GM19324 (cell line): ENCODE measurements at regions not wholly inside any gene's neighbourhood (a gene's known extent, or its start where the extent isn't known, plus 50 kb on each side); places are given as distances from the start of the nearest gene placed in this dataset.
"Not testable (repeated sequence)": the region's sequence is repeated elsewhere in the genome, so short reads cannot be mapped to it uniquely, and the experiment has no call there.

Experiments used
- ATAC-seq: cut with Tn5 transposase; IDR thresholded peaks from one replicate; pipeline ENCODE4 v1.9.1; 2021; ENCODE audit warnings: mild to moderate bottlenecking, moderate library complexity; ENCODE audit not compliant: unreplicated experiment, low FRiP score

- ATAC-seq: no peak
Measured at GRCh38 chr6:168923171-168923570, 330.5 kb downstream of the THBS2 start.

DNA sequence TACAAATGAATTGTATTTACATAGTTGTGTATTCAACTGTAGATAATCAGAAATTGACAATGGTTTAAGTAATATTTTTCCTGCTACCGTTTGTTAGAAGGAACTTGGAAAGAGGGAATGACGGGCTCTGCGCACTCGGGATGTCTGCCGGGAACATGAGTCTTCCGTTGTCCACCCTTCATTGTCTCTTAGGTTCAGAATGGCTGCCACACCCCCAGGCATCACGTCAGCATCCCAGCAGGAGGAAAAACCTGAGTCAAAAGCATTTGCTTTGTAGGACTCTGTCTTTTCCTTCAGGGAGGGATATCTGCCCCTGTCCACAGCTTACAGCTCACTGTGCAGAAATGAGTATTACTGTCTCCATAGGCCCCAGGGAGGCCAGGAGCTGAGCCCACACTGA, 331.2 kb downstream of the THBS2 start:
- no peak for ATAC-seq

- no peak for ATAC-seq
Measured at GRCh38 chr6:168920289-168920688, 333.4 kb downstream of the THBS2 start.

DNA sequence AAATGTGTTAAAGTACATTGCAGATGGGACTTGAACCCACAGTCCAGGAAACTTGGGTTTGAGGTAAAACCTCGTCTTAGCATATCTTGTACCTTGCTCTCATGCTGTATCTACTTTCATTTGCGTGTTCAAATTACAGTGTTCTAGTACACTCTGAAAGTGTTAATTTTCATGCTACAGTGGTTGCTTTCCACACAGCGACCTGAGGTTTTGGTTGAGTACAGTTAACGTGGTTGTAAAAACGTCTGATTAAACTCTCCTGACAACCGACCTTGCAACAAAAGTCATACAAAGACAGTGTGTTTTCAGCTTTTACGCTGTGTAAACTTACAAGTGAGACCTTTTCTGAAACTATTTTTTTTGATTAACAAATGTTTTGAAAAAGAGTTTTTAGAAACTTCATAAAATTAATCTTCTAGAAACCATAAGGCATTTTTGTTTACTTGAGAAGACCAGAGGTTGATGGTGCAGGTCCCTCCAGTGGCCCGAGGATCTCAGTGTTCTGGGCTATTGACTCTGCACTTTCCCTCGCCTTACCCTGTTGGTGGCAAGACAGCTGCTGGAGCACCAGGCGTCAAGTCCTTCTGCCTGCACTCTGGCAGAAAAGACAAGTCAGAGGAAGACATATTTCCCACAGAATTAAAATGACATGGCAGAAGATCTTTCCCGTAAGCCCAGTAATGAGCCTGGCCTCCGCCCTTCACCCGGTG, 334.0 kb downstream of the THBS2 start:
- ATAC-seq: no peak

GRCh38 chr6:168916576-168917211, 337.0 kb downstream of the THBS2 start:
- no peak for ATAC-seq

DNA sequence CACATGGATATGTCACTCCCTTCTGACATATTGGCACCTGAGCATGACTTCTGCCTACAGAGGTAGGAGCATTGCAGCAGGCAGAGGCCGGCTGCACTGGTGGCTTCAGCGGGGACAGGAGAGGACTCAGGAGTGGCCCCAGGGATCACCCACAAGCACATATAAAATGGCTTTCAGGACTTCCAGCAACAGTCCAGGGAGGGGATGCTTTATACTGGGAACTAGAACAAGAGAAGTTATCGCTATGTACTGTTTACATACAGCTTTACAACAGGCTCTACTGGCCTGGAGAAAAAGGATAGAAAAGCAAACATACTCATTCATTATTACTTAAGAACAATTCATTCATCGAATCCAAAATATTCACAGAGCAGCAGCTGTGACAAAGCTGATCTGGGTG, 337.8 kb downstream of the THBS2 start:
- no peak for ATAC-seq

GRCh38 chr6:168915242-168915641, 338.4 kb downstream of the THBS2 start:
- ATAC-seq: no peak

GRCh38 chr6:168913866-168914469, 339.7 kb downstream of the THBS2 start:
- ATAC-seq: no peak

- not testable (repeated sequence) for ATAC-seq
Measured at GRCh38 chr6:168913231-168913865, 340.3 kb downstream of the THBS2 start.

- no peak for ATAC-seq
Measured at GRCh38 chr6:168909288-168909687, 344.4 kb downstream of the THBS2 start.

DNA sequence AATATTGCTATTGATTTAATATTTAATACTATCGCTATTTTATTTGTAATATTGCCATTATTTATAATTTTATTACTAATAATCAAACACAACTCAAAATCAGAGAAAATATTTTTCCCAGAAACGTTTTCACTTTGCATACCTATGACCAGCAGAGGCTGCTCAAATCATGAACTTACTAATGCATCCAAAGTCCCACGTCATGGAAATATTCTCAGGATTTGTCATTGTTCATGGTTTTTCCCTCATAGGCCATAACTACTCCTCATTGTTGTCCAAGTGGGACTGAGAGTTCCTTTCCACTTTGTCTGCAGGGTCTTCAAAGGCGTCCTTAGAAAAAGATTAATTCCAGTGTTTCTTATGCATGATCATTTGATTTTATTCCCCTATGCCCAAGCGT, 344.8 kb downstream of the THBS2 start:
- ATAC-seq: no peak

GRCh38 chr6:168908166-168908565, 345.5 kb downstream of the THBS2 start:
- ATAC-seq: no peak

DNA sequence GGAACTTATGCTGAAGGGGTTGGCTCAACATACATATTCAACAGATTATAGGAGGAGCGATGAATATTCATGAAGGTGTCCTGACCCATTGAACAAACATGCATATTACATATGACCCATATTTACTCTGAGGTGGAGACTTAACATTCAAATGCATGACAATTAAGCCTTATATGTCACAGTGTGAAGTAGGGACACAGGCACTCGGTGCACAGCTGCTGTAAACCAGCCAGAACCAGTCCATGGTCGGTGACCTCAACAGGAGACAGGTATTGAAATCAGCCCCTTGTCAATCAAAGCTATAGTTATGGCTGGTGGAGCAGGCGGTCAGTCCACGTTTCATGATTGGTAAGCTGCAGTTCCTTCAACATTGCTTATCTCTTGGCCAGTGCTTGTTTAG, 347.3 kb downstream of the THBS2 start:
- ATAC-seq: no peak

DNA sequence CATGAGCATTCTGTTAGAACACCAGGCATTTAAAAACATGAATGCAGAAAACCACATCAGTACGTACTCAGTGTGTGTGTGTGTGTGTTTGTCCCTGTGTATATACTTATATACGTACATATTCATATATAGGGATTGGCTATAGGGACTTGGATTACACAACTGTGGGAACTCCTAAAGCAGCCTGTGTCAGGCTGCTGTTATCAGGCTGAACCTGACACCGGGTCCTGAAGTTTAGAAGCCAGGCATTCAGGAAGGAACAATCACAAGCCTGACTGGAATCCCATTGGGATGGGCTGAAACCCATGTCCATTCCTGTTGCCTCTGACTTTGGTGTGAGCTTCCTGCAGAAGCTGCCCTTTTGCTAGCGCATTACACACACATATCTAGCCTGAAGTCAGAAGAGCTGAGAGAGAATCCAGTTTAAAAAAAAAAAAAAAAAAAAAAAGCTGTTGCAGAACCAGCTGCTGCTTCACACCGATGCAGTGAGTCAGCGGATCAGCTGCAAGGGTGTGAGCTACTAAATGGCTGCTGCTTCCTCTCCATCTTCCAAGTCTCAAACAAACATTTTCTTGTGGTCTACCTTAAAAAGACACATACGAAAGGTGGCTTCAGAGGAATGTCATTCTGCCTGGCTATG, 348.1 kb downstream of the THBS2 start:
- ATAC-seq: no peak

DNA sequence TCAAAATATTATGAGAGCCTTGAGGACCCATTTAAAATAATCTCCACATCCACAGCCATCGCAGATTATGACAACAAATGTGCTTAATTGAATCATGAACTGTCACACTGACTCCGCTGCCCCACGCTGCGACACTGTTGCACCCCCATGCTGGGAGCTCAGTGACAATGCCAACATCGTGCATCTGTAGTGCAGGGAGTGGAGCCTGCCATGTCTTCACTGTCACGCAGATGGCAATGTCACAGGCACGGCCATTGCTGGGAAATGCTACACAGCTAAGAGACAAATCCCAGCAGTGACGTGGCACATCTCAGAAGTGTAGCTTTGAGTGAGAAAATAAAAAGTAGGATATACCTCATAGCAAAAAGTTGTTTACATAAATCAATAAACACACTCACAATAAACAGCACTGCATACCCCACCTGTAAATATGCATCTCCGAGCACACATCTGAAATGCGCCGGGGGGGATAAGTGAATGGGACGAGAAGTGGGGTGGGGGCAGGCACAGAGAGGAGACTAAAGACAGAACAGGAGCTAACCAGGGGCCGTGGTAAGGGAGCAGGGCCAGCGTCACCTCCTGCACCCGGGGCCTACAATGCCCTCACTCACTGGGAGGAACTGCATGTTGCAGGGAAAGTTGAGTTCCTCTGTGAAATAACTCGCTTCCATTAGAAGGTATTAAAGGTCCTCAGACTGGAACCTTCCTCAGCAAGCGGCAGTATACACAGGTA, 349.9 kb downstream of the THBS2 start:
- no peak for ATAC-seq

GRCh38 chr6:168902075-168902474, 351.6 kb downstream of the THBS2 start:
- ATAC-seq: no peak

- ATAC-seq: no peak
Measured at GRCh38 chr6:168901076-168901475, 352.6 kb downstream of the THBS2 start.

GRCh38 chr6:168896321-168896720, 357.3 kb downstream of the THBS2 start:
- no peak for ATAC-seq

DNA sequence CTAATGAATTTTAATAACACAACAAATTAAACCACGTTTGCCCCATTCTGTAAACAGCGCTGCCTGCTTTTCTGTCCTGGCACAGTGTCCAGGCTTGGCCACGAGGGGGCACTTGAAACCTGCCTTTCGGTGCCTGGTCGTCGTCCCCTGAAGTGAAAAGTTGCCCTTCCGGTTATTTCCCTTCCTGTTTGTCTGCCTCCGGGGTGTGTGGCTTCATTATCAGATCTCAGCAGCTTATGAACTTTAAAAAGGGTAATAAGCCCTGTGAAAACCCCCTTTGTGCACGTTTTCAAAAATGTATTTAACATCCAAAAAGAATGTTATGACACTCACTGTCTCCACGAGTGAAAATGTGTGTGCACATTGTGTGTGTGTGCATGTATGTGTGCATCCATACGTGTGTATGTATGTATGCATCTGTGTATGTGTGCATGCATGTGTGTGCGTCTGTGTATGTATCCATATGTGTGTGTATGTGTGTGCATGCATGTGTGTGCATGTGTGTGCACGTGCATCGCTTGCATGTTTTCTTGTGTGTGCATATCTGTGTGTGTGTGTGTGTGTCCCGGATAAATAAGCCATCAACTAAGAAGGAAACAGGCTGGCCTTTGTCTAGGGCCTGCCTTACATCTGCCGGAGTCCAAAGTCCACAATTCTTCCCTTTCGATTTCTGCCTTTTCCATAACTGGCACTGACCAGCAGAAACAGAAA, 358.4 kb downstream of the THBS2 start:
- ATAC-seq: peak; percentile 94

DNA sequence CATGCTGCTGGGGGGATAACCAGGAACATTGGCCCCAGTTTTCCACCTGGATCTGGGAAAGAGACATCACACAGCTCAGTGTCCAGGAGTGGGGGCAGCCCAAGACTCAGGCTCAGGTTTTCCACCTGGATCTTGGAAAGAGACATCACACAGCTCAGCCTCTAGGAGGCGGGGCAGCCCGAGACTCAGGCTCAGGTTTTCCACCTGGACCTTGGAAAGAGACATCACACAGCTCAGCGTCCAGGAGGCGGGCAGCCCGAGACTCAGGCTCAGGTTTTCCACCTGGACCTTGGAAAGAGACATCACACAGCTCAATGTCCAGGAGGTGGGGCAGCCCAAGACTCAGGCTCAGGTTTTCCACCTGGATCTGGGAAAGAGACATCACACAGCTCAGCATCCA, 361.6 kb downstream of the THBS2 start:
- no peak for ATAC-seq
